ENCODE measurements at regions not wholly inside any gene's neighbourhood (a gene's known extent, or its start where the extent isn't known, plus 50 kb on each side); places are given as distances from the start of the nearest gene placed in this dataset.

- TF ChIP-seq CTCF (IDR thresholded peaks at IDR 0.05) (no peak), POLR2AphosphoS5 (IDR thresholded peaks at IDR 0.05) (no peak)
Observed at GRCh38 chr3:106268696-106269095, 399.9 kb upstream of the CBLB start.

Data from esophagus muscularis mucosa (tissue), 3 donors.